ENCODE measurements at regions not wholly inside any gene's neighbourhood (a gene's known extent, or its start where the extent isn't known, plus 50 kb on each side); places are given as distances from the start of the nearest gene placed in this dataset.

DNA sequence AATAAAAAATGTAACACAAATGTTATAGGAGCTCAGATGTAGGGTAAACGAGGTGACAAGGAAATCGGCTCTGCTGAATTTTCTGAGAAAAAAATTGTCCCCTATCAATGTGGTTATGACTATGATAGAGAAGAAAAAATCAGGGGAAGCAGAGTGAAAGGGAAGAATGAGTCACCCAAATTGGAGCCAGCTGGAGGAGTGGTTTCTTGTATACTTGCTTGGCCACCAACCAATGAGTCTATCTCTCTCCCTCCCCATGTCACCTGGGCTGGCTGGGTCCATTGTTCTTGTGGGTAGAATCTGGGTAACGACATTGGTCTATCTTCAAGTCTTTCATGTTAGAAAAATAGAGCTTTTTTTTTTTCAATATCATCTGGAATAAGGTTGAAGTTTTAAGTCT lies 196.6 kb upstream of the FLRT2 start:
- DNase-seq, result no peak
- no peaks in the 10 kb centered on the region for H3K27me3 ChIP-seq (ENCODE audit: control insufficient read depth in 1 of 2, insufficient read depth in 2 of 2, low read length in 1 of 2)
- H3K9me3 ChIP-seq (ENCODE audit: control insufficient read depth, low read length), result no peaks in the 10 kb centered on the region
- H3K4me3 ChIP-seq (ENCODE audit: low read length in 2 of 2), result no peak overlapping the region
- H3K4me1 ChIP-seq (ENCODE audit: control insufficient read depth in 1 of 2, insufficient read depth in 2 of 2, low read length in 2 of 2), result peaks cover 2 to 11% of the 10 kb centered on the region in 2 donors
- intact Hi-C loops (cut with DNase I), result no loop called here
- no peak for ATAC-seq (ENCODE audit: low FRiP score)
- no peak overlapping the region for H3K27ac ChIP-seq (ENCODE audit: low read depth in 1 of 2, low read length in 2 of 2)
- 86 to 87% methylated on average over 3 of the region's 3 CpGs for WGBS, 2 donors
- H3K36me3 ChIP-seq (ENCODE audit: control insufficient read depth in 1 of 2, insufficient read depth in 2 of 2, low read length in 1 of 2), result no peaks in the 10 kb centered on the region

DNA sequence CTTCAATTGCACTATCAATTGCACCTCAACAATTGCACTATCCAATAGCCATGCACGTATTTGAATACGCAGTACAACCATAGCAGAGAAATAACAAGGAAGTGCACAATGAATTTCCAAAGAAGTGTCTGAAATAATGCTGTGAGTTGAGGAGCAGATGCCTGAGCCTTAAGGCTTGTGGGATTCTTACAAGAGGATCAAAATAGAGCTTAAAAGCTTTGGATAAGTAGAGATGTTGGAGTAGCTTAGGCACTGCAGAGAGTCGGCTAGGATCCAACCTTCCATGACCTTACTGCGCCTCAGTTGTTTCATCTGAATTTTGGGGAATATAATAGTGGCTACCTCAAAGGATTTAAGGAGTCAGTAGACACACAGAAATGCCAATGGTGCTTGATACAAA lies 196.1 kb upstream of the FLRT2 start:
- 55 to 56% methylated on average over 4 of the region's 4 CpGs for WGBS, 2 donors
- Histone ChIP-seq H3K36me3 (ENCODE audit: control insufficient read depth in 1 of 2, insufficient read depth in 2 of 2, low read length in 1 of 2) (no peaks in the 10 kb centered on the region), H3K4me1 (ENCODE audit: control insufficient read depth in 1 of 2, insufficient read depth in 2 of 2, low read length in 2 of 2) (peaks cover 2 to 11% of the 10 kb centered on the region in 2 donors), H3K27me3 (ENCODE audit: control insufficient read depth in 1 of 2, insufficient read depth in 2 of 2, low read length in 1 of 2) (no peaks in the 10 kb centered on the region), H3K9me3 (ENCODE audit: control insufficient read depth, low read length) (no peaks in the 10 kb centered on the region), H3K4me3 (ENCODE audit: low read length in 2 of 2) (no peak overlapping the region), H3K27ac (ENCODE audit: low read depth in 1 of 2, low read length in 2 of 2) (no peak overlapping the region)
- DNase-seq, result no peak
- intact Hi-C loops (cut with DNase I), result no loop called here
- no peak for ATAC-seq (ENCODE audit: low FRiP score)

DNA sequence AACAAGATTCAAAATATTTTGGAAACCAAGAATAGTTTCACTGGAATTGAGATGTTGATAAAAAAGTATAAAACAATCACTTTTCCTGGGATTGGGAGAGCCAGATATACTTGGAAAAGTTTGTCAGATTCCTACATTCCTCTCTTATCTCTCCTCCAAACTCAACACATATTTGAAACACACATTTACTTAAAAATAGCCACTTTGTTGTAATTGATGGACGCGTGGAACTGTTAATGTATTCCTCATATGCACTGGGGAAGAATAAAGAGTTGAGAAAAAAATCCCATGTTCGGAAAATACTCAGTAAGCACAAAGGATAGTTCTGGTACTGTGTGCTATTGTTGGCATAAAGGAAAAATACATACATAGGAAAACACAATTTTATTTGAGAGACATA lies 195.6 kb upstream of the FLRT2 start:
- WGBS, 2 donors, result 8 to 10% methylated on average over 3 of the region's 3 CpGs
- no peaks in the 10 kb centered on the region for H3K36me3 ChIP-seq (ENCODE audit: control insufficient read depth in 1 of 2, insufficient read depth in 2 of 2, low read length in 1 of 2)
- no peak for ATAC-seq (ENCODE audit: low FRiP score)

DNA sequence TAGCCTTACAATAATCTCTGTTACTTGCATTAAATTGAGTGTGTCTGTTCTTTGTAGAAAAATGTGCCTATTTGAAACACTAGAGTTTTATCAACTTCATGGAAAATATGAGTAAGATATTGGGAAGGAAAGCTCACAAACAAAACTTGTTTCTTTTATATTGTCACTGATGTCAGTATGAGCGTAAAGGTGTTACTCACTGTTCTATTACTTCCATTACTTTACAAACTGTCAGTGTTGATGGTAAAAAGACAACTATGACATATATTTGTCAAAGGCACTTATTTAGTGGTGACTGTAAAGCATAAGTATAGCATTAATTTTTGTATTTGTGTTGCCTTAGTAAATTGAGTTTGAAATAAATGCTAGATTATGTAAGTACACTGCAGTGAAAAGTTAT lies 193.7 kb upstream of the FLRT2 start:
- ATAC-seq (ENCODE audit: low FRiP score) (no peak), DNase-seq (no peak)
- H3K36me3 ChIP-seq (ENCODE audit: control insufficient read depth in 1 of 2, insufficient read depth in 2 of 2, low read length in 1 of 2), result no peaks in the 10 kb centered on the region
- intact Hi-C loops (cut with DNase I), result no loop called here
- WGBS, 2 donors, result 87 to 95% methylated on average over 1 of the region's 1 CpG
- no peak overlapping the region for H3K4me3 ChIP-seq (ENCODE audit: low read length in 2 of 2)
- peaks cover 2 to 10% of the 10 kb centered on the region in 2 donors for H3K4me1 ChIP-seq (ENCODE audit: control insufficient read depth in 1 of 2, insufficient read depth in 2 of 2, low read length in 2 of 2)
- no peak overlapping the region for H3K27ac ChIP-seq (ENCODE audit: low read depth in 1 of 2, low read length in 2 of 2)
- no peaks in the 10 kb centered on the region for H3K27me3 ChIP-seq (ENCODE audit: control insufficient read depth in 1 of 2, insufficient read depth in 2 of 2, low read length in 1 of 2)
- no peaks in the 10 kb centered on the region for H3K9me3 ChIP-seq (ENCODE audit: control insufficient read depth, low read length)

More for the DNA sequence above, 195.6 kb upstream of the FLRT2 start:
- intact Hi-C loops (cut with DNase I), result no loop called here
- no peaks in the 10 kb centered on the region for H3K9me3 ChIP-seq (ENCODE audit: control insufficient read depth, low read length)
- no peaks in the 10 kb centered on the region for H3K27me3 ChIP-seq (ENCODE audit: control insufficient read depth in 1 of 2, insufficient read depth in 2 of 2, low read length in 1 of 2)
- peaks cover 2 to 11% of the 10 kb centered on the region in 2 donors for H3K4me1 ChIP-seq (ENCODE audit: control insufficient read depth in 1 of 2, insufficient read depth in 2 of 2, low read length in 2 of 2)
- DNase-seq, result no peak
- H3K4me3 ChIP-seq (ENCODE audit: low read length in 2 of 2), result no peak overlapping the region
- no peak overlapping the region for H3K27ac ChIP-seq (ENCODE audit: low read depth in 1 of 2, low read length in 2 of 2)

DNA sequence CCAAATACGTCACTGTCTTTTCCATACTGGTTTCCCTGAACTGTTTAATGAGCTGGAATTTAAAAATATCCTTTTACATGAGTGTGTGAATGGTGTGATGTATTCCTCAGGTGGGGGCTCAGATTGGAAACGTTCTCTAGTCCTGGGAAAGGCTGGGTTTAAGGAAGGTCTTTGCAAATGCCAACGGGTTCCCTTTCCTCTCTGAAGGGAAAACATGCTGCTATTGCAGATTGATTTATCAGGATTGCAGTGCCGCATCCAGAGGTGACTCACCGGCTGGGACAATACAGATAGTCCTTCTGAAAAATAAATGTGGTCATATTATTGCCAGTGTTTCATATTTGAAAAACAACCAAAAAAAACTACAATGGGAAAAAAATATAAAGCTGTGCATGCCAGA lies 193.1 kb upstream of the FLRT2 start:
- ATAC-seq (ENCODE audit: low FRiP score) (no peak), DNase-seq (no peak)
- Histone ChIP-seq H3K36me3 (ENCODE audit: control insufficient read depth in 1 of 2, insufficient read depth in 2 of 2, low read length in 1 of 2) (no peaks in the 10 kb centered on the region), H3K27me3 (ENCODE audit: control insufficient read depth in 1 of 2, insufficient read depth in 2 of 2, low read length in 1 of 2) (no peaks in the 10 kb centered on the region), H3K9me3 (ENCODE audit: control insufficient read depth, low read length) (no peaks in the 10 kb centered on the region), H3K4me3 (ENCODE audit: low read length in 2 of 2) (no peak overlapping the region), H3K4me1 (ENCODE audit: control insufficient read depth in 1 of 2, insufficient read depth in 2 of 2, low read length in 2 of 2) (peaks cover 2 to 8% of the 10 kb centered on the region in 2 donors), H3K27ac (ENCODE audit: low read depth in 1 of 2, low read length in 2 of 2) (no peak overlapping the region)
- intact Hi-C loops (cut with DNase I), result no loop called here
- WGBS, 2 donors, result 10 to 43% methylated on average over 5 of the region's 5 CpGs

- intact Hi-C loops (cut with DNase I), result no loop called here
- H3K9me3 ChIP-seq (ENCODE audit: control insufficient read depth, low read length), result no peaks in the 10 kb centered on the region
- no peak for ATAC-seq (ENCODE audit: low FRiP score)
- H3K27me3 ChIP-seq (ENCODE audit: control insufficient read depth in 1 of 2, insufficient read depth in 2 of 2, low read length in 1 of 2), result no peaks in the 10 kb centered on the region
- peaks cover 2 to 6% of the 10 kb centered on the region in 2 donors for H3K4me1 ChIP-seq (ENCODE audit: control insufficient read depth in 1 of 2, insufficient read depth in 2 of 2, low read length in 2 of 2)
- H3K4me3 ChIP-seq (ENCODE audit: low read length in 2 of 2), result no peak overlapping the region
- H3K36me3 ChIP-seq (ENCODE audit: control insufficient read depth in 1 of 2, insufficient read depth in 2 of 2, low read length in 1 of 2), result no peaks in the 10 kb centered on the region
- no peak overlapping the region for H3K27ac ChIP-seq (ENCODE audit: low read depth in 1 of 2, low read length in 2 of 2)
- 85 to 97% methylated on average over 2 of the region's 2 CpGs for WGBS, 2 donors
- no peak for DNase-seq
Measured at GRCh38 chr14:85338895-85339294, 191.0 kb upstream of the FLRT2 start.

DNA sequence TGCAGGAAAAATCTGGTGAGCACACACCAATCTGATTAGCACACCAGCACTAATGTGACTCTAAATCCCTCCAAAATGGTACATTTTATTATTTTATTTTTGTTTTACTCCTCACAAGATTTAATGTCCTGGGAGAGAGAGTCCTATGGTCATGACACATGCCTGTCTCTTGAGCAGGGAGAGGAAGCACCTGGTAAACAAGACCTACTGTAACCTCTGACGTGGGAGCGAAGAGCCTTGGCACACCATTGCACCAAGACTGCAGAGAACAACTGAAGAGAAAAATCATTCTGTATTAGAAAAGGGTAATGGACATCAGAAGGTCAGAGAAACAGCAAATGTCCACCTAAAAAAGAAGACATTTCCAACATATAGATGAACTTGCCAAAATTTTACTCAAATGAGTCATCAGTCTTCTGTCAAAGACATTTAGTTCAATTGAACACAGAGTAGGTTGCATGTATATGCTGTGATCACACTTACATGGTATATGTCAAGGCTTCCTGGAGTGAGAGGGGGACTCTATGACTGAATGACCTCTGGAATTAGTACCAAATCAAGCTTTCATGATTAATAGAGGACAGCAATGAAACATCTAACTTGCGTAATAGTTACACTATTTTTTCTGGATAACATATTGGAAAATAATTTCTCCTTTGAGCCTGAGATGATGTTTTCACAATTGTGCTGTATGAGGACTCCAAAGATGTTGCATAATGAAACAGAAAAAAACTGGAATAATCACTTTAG lies 186.9 kb upstream of the FLRT2 start:
- ATAC-seq (ENCODE audit: low FRiP score) (peak; percentile 62), DNase-seq (no peak)
- Histone ChIP-seq H3K4me3 (ENCODE audit: low read length in 2 of 2) (no peak overlapping the region), H3K27ac (ENCODE audit: low read depth in 1 of 2, low read length in 2 of 2) (no peak overlapping the region), H3K36me3 (ENCODE audit: control insufficient read depth in 1 of 2, insufficient read depth in 2 of 2, low read length in 1 of 2) (no peaks in the 10 kb centered on the region), H3K4me1 (ENCODE audit: control insufficient read depth in 1 of 2, insufficient read depth in 2 of 2, low read length in 2 of 2) (no peaks in the 10 kb centered on the region), H3K27me3 (ENCODE audit: control insufficient read depth in 1 of 2, insufficient read depth in 2 of 2, low read length in 1 of 2) (no peaks in the 10 kb centered on the region), H3K9me3 (ENCODE audit: control insufficient read depth, low read length) (no peaks in the 10 kb centered on the region)
- 57 to 67% methylated on average over 3 of the region's 3 CpGs for WGBS, 2 donors
- intact Hi-C loops (cut with DNase I), result no loop called here

GRCh38 chr14:85344171-85344570 lies 185.8 kb upstream of the FLRT2 start:
- no peak overlapping the region for H3K27ac ChIP-seq (ENCODE audit: low read depth in 1 of 2, low read length in 2 of 2)
- intact Hi-C loops (cut with DNase I), result no loop called here
- no peak for ATAC-seq (ENCODE audit: low FRiP score)
- DNase-seq, result no peak
- WGBS, 2 donors, result 84 to 95% methylated on average over 5 of the region's 5 CpGs
- no peaks in the 10 kb centered on the region for H3K4me1 ChIP-seq (ENCODE audit: control insufficient read depth in 1 of 2, insufficient read depth in 2 of 2, low read length in 2 of 2)
- no peaks in the 10 kb centered on the region for H3K9me3 ChIP-seq (ENCODE audit: control insufficient read depth, low read length)
- no peaks in the 10 kb centered on the region for H3K36me3 ChIP-seq (ENCODE audit: control insufficient read depth in 1 of 2, insufficient read depth in 2 of 2, low read length in 1 of 2)
- H3K27me3 ChIP-seq (ENCODE audit: control insufficient read depth in 1 of 2, insufficient read depth in 2 of 2, low read length in 1 of 2), result no peaks in the 10 kb centered on the region
- no peak overlapping the region for H3K4me3 ChIP-seq (ENCODE audit: low read length in 2 of 2)

GRCh38 chr14:85344847-85345570 lies 184.9 kb upstream of the FLRT2 start:
- Histone ChIP-seq H3K27ac (ENCODE audit: low read depth in 1 of 2, low read length in 2 of 2) (no peak overlapping the region), H3K27me3 (ENCODE audit: control insufficient read depth in 1 of 2, insufficient read depth in 2 of 2, low read length in 1 of 2) (no peaks in the 10 kb centered on the region), H3K4me3 (ENCODE audit: low read length in 2 of 2) (no peak overlapping the region), H3K9me3 (ENCODE audit: control insufficient read depth, low read length) (no peaks in the 10 kb centered on the region), H3K4me1 (ENCODE audit: control insufficient read depth in 1 of 2, insufficient read depth in 2 of 2, low read length in 2 of 2) (no peaks in the 10 kb centered on the region), H3K36me3 (ENCODE audit: control insufficient read depth in 1 of 2, insufficient read depth in 2 of 2, low read length in 1 of 2) (no peaks in the 10 kb centered on the region)
- intact Hi-C loops (cut with DNase I), result no loop called here
- DNase-seq, result no peak
- ATAC-seq (ENCODE audit: low FRiP score), result no peak
- WGBS, 2 donors, result 49 to 50% methylated on average over 6 of the region's 6 CpGs

Data from aorta (tissue), 5 donors.